SK-N-SH treated with all-trans-retinoic acid at 6 μM for 48 hours (cell line): ENCODE measurements at regions not wholly inside any gene's neighbourhood (a gene's known extent, or its start where the extent isn't known, plus 50 kb on each side); places are given as distances from the start of the nearest gene placed in this dataset.

Experiments used
- ATAC-seq: fragments of 200-7000 bp; cut with Tn5 transposase; 3 replicates; pipeline ENCODE4 v1.9.1; 2020; ENCODE audit warnings: mild to moderate bottlenecking, moderate library complexity
- ARNTL ChIP-seq: fragments of 450-650 bp; formaldehyde crosslinking; IDR thresholded peaks from 2 replicates; pipeline ENCODE4 v1.5.0; 2020; ENCODE audit warnings: low read depth, mild to moderate bottlenecking, moderate library complexity, borderline replicate concordance
- BACH2 ChIP-seq: fragments of 250-450 bp; sonication (Bioruptor Pico); IDR thresholded peaks from 2 replicates; pipeline ENCODE4 v1.9.0; 2021; ENCODE audit warnings: mild to moderate bottlenecking, borderline replicate concordance
- CREB5 ChIP-seq: fragments of 250-450 bp; sonication (Bioruptor Pico); IDR thresholded peaks from 2 replicates; pipeline ENCODE4 v1.5.1; 2020; ENCODE audit warnings: low read depth, mild to moderate bottlenecking, moderate library complexity
- CSDC2 ChIP-seq: fragments of 250-450 bp; sonication (Bioruptor Pico); IDR thresholded peaks from 2 replicates; pipeline ENCODE4 v1.5.0; 2020; ENCODE audit warnings: mild to moderate bottlenecking, moderate library complexity
- CSRNP3 ChIP-seq: fragments of 250-450 bp; sonication (Bioruptor Pico); IDR thresholded peaks from 2 replicates; pipeline ENCODE4 v1.5.1; 2021; ENCODE audit warnings: mild to moderate bottlenecking, moderate library complexity
- ESRRG ChIP-seq: fragments of 250-450 bp; sonication (Bioruptor Pico); IDR thresholded peaks from 2 replicates; pipeline ENCODE4 v1.6.1; 2021; ENCODE audit warnings: mild to moderate bottlenecking
- GLIS3 ChIP-seq: fragments of 250-450 bp; sonication (Bioruptor Pico); IDR thresholded peaks from 2 replicates; pipeline ENCODE4 v1.5.0; 2020; ENCODE audit warnings: mild to moderate bottlenecking, moderate library complexity
- ISL1 ChIP-seq: fragments of 250-450 bp; sonication (Bioruptor Pico); IDR thresholded peaks from 2 replicates; pipeline ENCODE4 v2.1.2; 2022; ENCODE audit warnings: mild to moderate bottlenecking, moderate library complexity
- OSR1 ChIP-seq: fragments of 250-450 bp; sonication (Bioruptor Pico); IDR thresholded peaks from 2 replicates; pipeline ENCODE4 v1.8.0; 2022; ENCODE audit warnings: moderate library complexity, mild to moderate bottlenecking, inconsistent platforms
- PATZ1 ChIP-seq: fragments of 250-450 bp; sonication (Bioruptor Pico); IDR thresholded peaks from 2 replicates; pipeline ENCODE4 v1.8.0; 2020; ENCODE audit warnings: mild to moderate bottlenecking, moderate library complexity, borderline replicate concordance
- POU6F1 ChIP-seq: fragments of 250-450 bp; sonication (Bioruptor Pico); IDR thresholded peaks from 2 replicates; pipeline ENCODE4 v1.8.0; 2021; ENCODE audit warnings: low read depth, mild to moderate bottlenecking, moderate library complexity, borderline replicate concordance
- PPARA ChIP-seq: fragments of 250-450 bp; sonication (Bioruptor Pico); IDR thresholded peaks from 2 replicates; pipeline ENCODE4 v1.5.0; 2020; ENCODE audit warnings: mild to moderate bottlenecking, borderline replicate concordance
- RARB ChIP-seq: fragments of 250-450 bp; sonication (Bioruptor Pico); IDR thresholded peaks from 2 replicates; pipeline ENCODE4 v1.8.0; 2021; ENCODE audit warnings: mild to moderate bottlenecking, moderate library complexity
- SNAI2 ChIP-seq: fragments of 250-450 bp; sonication (Bioruptor Pico); IDR thresholded peaks from 2 replicates; pipeline ENCODE4 v1.5.0; 2020; ENCODE audit warnings: mild to moderate bottlenecking, moderate library complexity
- TCF4 ChIP-seq: fragments of 250-450 bp; sonication (Bioruptor Pico); IDR thresholded peaks from 2 replicates; pipeline ENCODE4 v1.8.0; 2021; ENCODE audit warnings: mild to moderate bottlenecking, moderate library complexity, borderline replicate concordance
- TSHZ2 ChIP-seq: fragments of 250-450 bp; sonication (Bioruptor Pico); IDR thresholded peaks from 2 replicates; pipeline ENCODE4 v1.5.0; 2020; ENCODE audit warnings: mild to moderate bottlenecking, moderate library complexity
- ZC3H10 ChIP-seq: fragments of 250-450 bp; sonication (Bioruptor Pico); IDR thresholded peaks from 2 replicates; pipeline ENCODE4 v1.5.1; 2021; ENCODE audit warnings: mild to moderate bottlenecking, moderate library complexity
- ZFP3 ChIP-seq: fragments of 250-450 bp; sonication (Bioruptor Pico); IDR thresholded peaks from 2 replicates; pipeline ENCODE4 v1.5.0; 2020; ENCODE audit warnings: mild to moderate bottlenecking, moderate library complexity
- ZNF565 ChIP-seq: fragments of 450-650 bp; formaldehyde crosslinking; conservative IDR thresholded peaks from 2 replicates; pipeline ENCODE4 v1.5.0; 2020; ENCODE audit warnings: low read depth, mild to moderate bottlenecking, moderate library complexity
- ZNF70 ChIP-seq: fragments of 450-650 bp; formaldehyde crosslinking; IDR thresholded peaks from 2 replicates; pipeline ENCODE4 v1.5.0; 2020; ENCODE audit warnings: mild to moderate bottlenecking, moderate library complexity
- ZNF8 ChIP-seq: fragments of 450-650 bp; formaldehyde crosslinking; IDR thresholded peaks from 2 replicates; pipeline ENCODE4 v1.5.0; 2020; ENCODE audit warnings: mild to moderate bottlenecking, moderate library complexity

- TF ChIP-seq ESRRG (no peak), ZNF8 (no peak), PPARA (no peak), GLIS3 (no peak), POU6F1 (CRISPR knock-in tag) (no peak), ZFP3 (CRISPR knock-in tag) (no peak)
- TF ChIP-seq, all 23 proteins: peak for 0
- ATAC-seq, result no peak
These were observed 602.1 kb downstream of the SOX6 start for GRCh38 chr11:15754221-15754620.

- ATAC-seq, result no peak
- TF ChIP-seq RARB (no peak), ZNF8 (no peak), CSRNP3 (CRISPR knock-in tag) (no peak), ARNTL (no peak), ZC3H10 (no peak), PATZ1 (no peak), PPARA (no peak), ZNF70 (CRISPR knock-in tag) (no peak), BACH2 (no peak), CREB5 (no peak), ZFP3 (CRISPR knock-in tag) (no peak)
These were observed 599.2 kb downstream of the SOX6 start for GRCh38 chr11:15757048-15757698.

DNA sequence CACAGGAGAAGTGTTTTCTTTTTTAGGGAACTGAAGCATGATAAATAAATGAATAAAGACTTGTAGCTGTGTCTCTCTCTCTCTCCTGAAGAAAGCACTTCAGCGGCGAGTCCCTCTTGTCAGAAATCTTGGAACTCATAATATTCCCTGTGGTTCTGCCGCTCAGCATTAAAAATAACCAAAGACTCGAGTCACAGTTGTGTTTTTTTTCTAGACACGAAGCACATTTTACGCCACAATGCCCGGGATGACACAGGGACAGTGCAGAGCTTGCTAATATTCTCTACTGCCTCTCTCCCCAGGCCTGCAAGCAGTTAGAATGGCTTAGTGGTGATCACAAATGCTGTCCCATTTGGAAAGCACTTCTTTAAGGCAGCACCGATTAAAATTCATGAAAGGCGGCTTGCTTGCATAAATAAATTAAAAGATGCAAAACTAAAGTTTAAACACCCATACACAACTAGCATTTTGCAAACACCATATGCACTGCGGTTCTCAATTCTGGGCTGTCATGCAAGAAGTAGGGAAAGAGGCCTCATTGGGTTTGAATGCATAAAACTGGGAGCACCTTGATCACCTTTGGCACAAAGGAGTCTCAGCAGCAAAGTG is 597.4 kb downstream of the SOX6 start:
- no peak for TF ChIP-seq PATZ1
- TF ChIP-seq, all 23 proteins: peak for 0
- no peak for ATAC-seq

DNA sequence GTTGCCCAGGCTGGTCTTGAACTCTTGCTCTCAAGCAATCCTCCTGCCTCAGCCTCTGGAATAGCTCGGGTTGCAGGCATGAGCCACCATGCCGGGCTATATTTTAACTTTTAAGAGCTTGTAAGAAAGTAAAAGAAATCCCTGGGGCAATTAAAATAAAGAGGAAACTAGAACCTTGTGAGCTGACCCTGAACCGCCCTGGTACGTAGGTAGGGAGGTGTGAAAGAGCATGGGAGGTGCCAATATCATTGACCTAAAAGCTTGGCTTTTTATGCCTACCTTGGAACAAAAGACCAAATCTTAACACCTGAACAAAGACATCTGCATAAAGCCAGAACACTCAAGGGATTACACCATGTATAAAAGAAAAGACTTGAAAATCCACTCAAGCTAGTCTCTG is 595.1 kb downstream of the SOX6 start:
- ATAC-seq, result no peak
- no peak for TF ChIP-seq RARB
- TF ChIP-seq TCF4 (CRISPR knock-in tag), result no peak
- TF ChIP-seq BACH2, result no peak
- TF ChIP-seq ESRRG, result no peak
- no peak for TF ChIP-seq SNAI2 (CRISPR knock-in tag)
- no peak for TF ChIP-seq PPARA
- no peak for TF ChIP-seq POU6F1 (CRISPR knock-in tag)
- no peak for TF ChIP-seq CREB5
- no peak for TF ChIP-seq ISL1 (CRISPR knock-in tag)
- TF ChIP-seq ZNF565 (CRISPR knock-in tag), result no peak
- TF ChIP-seq CSDC2 (CRISPR knock-in tag), result no peak
- TF ChIP-seq TSHZ2, result no peak
- TF ChIP-seq OSR1 (CRISPR knock-in tag), result no peak
- no peak for TF ChIP-seq ZC3H10
- TF ChIP-seq ZFP3 (CRISPR knock-in tag), result no peak
